ENCODE measurements at regions not wholly inside any gene's neighbourhood (a gene's known extent, or its start where the extent isn't known, plus 50 kb on each side); places are given as distances from the start of the nearest gene placed in this dataset.

DNA sequence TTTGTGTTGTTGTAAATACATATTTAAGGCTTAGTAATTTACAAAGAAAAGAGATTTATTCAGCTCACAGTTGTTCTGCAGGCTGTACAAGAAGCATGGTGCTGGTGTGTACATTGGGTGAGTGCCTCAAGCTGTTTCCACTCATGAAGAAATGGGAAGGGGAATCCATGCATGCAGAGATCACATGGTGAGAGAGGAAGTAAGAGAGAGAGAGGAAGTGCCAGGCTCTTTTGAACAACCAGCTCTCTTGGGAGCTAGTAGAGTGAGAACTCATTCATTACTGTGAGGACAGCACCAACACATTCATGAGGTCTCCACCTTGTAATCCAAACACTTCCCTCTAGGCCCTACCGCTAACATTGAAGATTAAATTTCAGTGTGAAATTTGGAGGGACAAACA, 909.2 kb downstream of the NSUN3 start:
- TF ChIP-seq CEBPB (IDR thresholded peaks at IDR 0.05; ENCODE audit: low read depth), result no peak
- no peak for TF ChIP-seq ELF1 (IDR thresholded peaks at IDR 0.05; ENCODE audit: borderline replicate concordance, low read depth)
- TF ChIP-seq CBX3 (IDR thresholded peaks at IDR 0.05; ENCODE audit: low read depth), result no peak
- no peak for TF ChIP-seq EGR1 (IDR thresholded peaks at IDR 0.05; ENCODE audit: low read depth)
- TF ChIP-seq SIN3A (IDR thresholded peaks at IDR 0.05; ENCODE audit: low read depth), result no peak
- no peak for TF ChIP-seq FOSL1 (IDR thresholded peaks at IDR 0.05; ENCODE audit: low read depth)
- TF ChIP-seq, protein P1, sequence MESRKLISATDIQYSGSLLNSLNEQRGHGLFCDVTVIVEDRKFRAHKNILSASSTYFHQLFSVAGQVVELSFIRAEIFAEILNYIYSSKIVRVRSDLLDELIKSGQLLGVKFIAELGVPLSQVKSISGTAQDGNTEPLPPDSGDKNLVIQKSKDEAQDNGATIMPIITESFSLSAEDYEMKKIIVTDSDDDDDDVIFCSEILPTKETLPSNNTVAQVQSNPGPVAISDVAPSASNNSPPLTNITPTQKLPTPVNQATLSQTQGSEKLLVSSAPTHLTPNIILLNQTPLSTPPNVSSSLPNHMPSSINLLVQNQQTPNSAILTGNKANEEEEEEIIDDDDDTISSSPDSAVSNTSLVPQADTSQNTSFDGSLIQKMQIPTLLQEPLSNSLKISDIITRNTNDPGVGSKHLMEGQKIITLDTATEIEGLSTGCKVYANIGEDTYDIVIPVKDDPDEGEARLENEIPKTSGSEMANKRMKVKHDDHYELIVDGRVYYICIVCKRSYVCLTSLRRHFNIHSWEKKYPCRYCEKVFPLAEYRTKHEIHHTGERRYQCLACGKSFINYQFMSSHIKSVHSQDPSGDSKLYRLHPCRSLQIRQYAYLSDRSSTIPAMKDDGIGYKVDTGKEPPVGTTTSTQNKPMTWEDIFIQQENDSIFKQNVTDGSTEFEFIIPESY (IDR thresholded peaks at IDR 0.05; ENCODE audit: extremely low read depth, insufficient replicate concordance, low read length), result no peak
- no peak for TF ChIP-seq JUND (IDR thresholded peaks at IDR 0.05)
- TF ChIP-seq, protein P2, sequence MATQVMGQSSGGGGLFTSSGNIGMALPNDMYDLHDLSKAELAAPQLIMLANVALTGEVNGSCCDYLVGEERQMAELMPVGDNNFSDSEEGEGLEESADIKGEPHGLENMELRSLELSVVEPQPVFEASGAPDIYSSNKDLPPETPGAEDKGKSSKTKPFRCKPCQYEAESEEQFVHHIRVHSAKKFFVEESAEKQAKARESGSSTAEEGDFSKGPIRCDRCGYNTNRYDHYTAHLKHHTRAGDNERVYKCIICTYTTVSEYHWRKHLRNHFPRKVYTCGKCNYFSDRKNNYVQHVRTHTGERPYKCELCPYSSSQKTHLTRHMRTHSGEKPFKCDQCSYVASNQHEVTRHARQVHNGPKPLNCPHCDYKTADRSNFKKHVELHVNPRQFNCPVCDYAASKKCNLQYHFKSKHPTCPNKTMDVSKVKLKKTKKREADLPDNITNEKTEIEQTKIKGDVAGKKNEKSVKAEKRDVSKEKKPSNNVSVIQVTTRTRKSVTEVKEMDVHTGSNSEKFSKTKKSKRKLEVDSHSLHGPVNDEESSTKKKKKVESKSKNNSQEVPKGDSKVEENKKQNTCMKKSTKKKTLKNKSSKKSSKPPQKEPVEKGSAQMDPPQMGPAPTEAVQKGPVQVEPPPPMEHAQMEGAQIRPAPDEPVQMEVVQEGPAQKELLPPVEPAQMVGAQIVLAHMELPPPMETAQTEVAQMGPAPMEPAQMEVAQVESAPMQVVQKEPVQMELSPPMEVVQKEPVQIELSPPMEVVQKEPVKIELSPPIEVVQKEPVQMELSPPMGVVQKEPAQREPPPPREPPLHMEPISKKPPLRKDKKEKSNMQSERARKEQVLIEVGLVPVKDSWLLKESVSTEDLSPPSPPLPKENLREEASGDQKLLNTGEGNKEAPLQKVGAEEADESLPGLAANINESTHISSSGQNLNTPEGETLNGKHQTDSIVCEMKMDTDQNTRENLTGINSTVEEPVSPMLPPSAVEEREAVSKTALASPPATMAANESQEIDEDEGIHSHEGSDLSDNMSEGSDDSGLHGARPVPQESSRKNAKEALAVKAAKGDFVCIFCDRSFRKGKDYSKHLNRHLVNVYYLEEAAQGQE (IDR thresholded peaks at IDR 0.05; ENCODE audit: low read depth), result no peak
- no peak for TF ChIP-seq POLR2A (IDR thresholded peaks at IDR 0.05; ENCODE audit: borderline replicate concordance, extremely low read depth, insufficient read depth, insufficient read length)
- TF ChIP-seq EZH2phosphoT487 (IDR thresholded peaks at IDR 0.05; ENCODE audit: borderline replicate concordance), result no peak
- no peak for TF ChIP-seq TCF7L2 (IDR thresholded peaks at IDR 0.05; ENCODE audit: borderline replicate concordance, extremely low read depth, insufficient read depth, insufficient read length)
- TF ChIP-seq, protein P3, sequence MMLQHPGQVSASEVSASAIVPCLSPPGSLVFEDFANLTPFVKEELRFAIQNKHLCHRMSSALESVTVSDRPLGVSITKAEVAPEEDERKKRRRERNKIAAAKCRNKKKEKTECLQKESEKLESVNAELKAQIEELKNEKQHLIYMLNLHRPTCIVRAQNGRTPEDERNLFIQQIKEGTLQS (IDR thresholded peaks at IDR 0.05), result no peak
- no peak for TF ChIP-seq RAD21 (IDR thresholded peaks at IDR 0.05; ENCODE audit: low read depth)
- H3K27me3 ChIP-seq (ENCODE audit: insufficient read depth, low read length), result no peaks in the 10 kb centered on the region
- ChIA-PET CTCF (no interaction called here), RAD21 (ENCODE audit: low non-redundant PET in 1 of 2, low total read pairs in 2 of 2, uncharacterized antibody in 2 of 2, unreplicated experiment in 2 of 2) (no interaction called here), POLR2A (no interaction called here)
- peaks cover 9 to 11% of the 10 kb centered on the region in 2 experiments; a peak in 2 of 4 replicates for H3K9me3 ChIP-seq (ENCODE audit: control insufficient read depth in 1 of 2, insufficient read depth in 1 of 2, low read depth in 1 of 2, low read length in 2 of 2)
- no TSS peak for BruUV-seq (replicated peaks)
- H3K4me1 ChIP-seq (ENCODE audit: control insufficient read depth in 1 of 2, insufficient read depth in 2 of 2, low read length in 2 of 2), result no peaks in the 10 kb centered on the region
- H3K36me3 ChIP-seq (ENCODE audit: control insufficient read depth in 1 of 2, insufficient read depth in 2 of 2, low read length in 2 of 2), result no peaks in the 10 kb centered on the region
- no peak overlapping the region for H2AFZ ChIP-seq (ENCODE audit: low read depth, low read length, poor library complexity, severe bottlenecking)
- no peak for DNase-seq (ENCODE audit: low read depth, low spot score)
- H3K9me2 ChIP-seq (ENCODE audit: insufficient read depth), result no peaks in the 10 kb centered on the region
- H3K79me2 ChIP-seq (ENCODE audit: insufficient read depth, low read length), result no peaks in the 10 kb centered on the region
- no peak overlapping the region for H3K27ac ChIP-seq (ENCODE audit: low read depth, low read length)
- no peak overlapping the region for H3K4me3 ChIP-seq (replicated peaks in 1 of 2; ENCODE audit: low read depth in 1 of 2, low read length in 2 of 2)
- ATAC-seq, result no peak
- no peaks in the 10 kb centered on the region for H4K20me1 ChIP-seq (ENCODE audit: insufficient read depth)
- intact Hi-C loops (cut with micrococcal nuclease), result no loop called here
- H3K9ac ChIP-seq (ENCODE audit: low read length), result no peak overlapping the region
- H3K4me2 ChIP-seq (ENCODE audit: low read length), result no peak overlapping the region
